NOMO-1 treated with DMSO at 0.1 percent for 48 hours (cell line): ENCODE measurements at regions not wholly inside any gene's neighbourhood (a gene's known extent, or its start where the extent isn't known, plus 50 kb on each side); places are given as distances from the start of the nearest gene placed in this dataset.
"Not testable (repeated sequence)": the region's sequence is repeated elsewhere in the genome, so short reads cannot be mapped to it uniquely, and the experiment has no call there.

Experiments used
- DNase-seq: peaks from one replicate; lab custom pipeline; 2025; ENCODE audit not compliant: unreplicated experiment; lab: John Stamatoyannopoulos, UW

DNA sequence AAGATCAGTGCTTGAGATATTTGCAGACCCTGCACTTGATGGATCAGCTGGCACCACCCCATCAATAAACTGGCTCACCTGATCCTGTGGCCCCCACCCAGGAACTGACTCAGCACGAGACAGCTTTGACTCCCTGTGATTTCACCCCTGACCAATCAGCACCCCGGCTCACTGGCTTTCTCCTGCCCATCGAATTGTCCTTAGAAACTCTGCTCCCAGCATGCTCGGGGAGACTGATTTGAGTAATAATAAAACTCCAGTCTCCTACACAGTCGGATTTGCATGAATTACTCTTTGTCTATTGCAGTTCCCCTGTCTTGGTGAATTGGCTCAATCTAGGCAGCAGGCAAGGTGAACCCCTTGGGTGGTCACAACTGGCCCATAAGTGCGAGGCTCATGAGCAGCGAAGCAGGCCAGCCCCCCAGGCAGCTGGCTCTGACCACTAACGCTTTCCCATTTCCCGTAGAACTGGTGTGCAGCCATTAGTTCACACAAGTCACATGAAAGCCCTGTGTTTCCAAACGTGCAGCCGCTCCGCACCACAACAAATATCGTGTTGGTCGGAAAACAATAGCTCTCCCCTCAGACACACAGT lies 79.6 kb downstream of the RSPH3 start:
- DNase-seq: no peak

DNA sequence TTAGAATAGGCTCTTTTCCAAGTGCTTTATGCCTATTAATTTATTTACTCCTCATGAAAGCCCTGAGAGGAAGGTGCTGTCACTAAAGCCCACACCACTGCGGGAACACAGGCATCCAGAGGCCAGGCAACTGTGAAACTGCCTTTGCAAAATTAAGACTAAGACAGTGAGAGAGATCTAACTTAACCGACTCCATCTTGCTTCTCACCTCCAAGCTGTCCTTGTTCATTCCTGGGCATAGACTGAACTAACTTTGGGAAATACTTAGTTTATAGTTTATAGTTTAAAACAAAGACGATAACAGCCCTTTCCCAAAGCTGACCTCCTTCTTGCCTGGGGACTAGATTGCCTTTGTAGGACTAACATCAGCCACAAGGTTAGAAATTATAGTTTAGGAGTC lies 80.1 kb downstream of the RSPH3 start:
- DNase-seq: no peak

DNA sequence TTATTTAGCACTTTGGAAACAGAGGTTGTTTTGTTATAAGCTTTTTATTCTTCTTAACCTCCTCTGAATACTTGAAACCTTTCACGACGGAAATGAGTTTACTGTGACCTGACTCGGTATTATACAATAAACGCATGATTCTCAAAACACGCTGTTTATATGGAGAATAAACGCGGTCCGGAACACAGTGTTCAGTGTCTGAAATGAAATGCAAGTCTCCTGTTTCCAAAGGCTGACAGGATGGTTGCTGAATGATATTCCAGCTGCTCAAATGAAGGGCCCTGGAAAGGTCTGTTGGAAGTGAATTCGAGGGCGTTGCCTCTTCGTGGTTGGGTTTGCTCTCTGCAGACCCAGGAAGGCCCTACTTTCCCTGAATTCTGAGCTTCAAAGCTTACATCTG lies 83.4 kb downstream of the RSPH3 start:
- DNase-seq: no peak

DNA sequence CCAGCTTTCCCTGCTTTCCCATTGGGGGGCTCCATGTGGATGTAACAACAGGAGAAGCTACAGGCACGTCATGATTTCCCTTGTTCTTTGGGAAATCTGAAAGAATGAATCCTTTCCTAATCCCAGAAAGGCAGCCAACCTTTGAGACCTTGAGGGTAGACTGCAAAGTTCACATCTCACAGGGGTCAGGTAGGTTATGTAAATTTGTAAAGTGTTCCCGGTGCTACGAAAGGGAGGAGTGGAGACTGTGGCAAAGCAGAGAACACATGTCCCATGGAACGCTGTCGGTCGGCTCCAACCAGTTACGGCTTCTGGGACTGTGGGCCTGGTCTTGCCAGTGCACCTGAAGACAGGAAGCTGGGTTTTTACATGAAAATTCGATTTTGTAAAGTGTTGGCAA lies 85.1 kb downstream of the RSPH3 start:
- DNase-seq: no peak

DNA sequence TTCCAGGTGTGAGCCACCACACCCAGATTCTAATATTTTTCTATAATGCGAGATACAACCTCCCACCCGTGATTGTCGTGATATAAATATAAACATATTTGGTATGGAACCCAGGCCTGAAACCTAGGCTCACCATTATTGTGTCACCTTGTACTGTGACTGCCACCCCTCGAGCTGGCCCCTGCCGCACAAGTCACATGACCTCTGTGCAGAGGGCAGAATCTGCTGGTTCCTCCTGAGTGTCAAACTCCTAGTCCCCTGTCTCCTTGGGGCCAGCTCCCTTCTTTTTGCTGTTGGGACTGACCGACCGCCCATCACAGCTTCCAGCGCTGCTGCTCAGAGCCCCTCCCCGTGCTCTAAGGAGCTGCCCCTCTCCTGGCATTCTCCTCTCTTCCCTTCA lies 86.4 kb downstream of the RSPH3 start:
- DNase-seq: no peak

DNA sequence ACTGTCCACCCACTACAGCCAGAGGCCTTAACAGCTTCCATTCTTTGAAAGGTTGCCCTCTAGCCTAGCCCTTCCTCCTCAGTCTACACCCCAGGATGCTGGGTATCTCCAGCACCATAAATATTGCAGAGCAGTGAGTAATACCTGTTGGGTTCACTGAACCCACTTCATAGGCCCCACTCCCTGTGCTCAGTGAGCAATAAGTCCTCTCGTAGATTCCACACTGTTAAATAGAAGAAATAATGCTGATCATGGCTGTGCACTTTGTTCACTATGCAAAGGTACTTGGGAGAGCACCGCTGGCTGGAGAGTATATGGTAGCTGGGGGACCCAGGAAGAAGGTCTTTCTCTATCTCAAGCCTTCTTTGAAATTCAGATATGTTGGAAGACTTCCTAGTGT lies 87.3 kb downstream of the RSPH3 start:
- DNase-seq: no peak

GRCh38 chr6:158911746-158912480 lies 88.1 kb downstream of the RSPH3 start:
- DNase-seq: peak; percentile 21

GRCh38 chr6:158910484-158911440 lies 89.2 kb downstream of the RSPH3 start:
- peak; percentile 85 for DNase-seq

GRCh38 chr6:158909938-158910337 lies 90.1 kb downstream of the RSPH3 start:
- no peak for DNase-seq

DNA sequence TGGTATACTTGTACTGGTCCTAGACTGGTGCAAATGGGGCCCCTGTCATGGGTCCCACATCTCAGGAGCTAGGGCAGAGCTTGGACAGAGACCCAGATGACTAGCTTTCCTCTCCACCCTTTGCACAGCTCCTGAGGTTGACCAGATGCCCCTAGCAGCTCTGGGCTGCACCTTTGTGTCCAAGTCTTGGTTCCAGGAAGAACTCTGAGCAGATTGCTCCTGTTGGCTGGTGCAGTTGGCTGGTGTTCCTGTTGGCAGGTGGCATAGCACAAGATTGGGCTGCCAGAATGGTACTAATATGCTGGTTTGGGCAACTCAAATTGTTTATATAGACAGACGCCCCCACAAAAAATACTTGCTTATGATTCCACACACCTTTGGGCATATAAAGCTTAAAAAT lies 89.4 kb upstream of the EZR start:
- no peak for DNase-seq

GRCh38 chr6:158907931-158908330 lies 88.8 kb upstream of the EZR start:
- DNase-seq: no peak

- DNase-seq: no peak
These were observed 87.8 kb upstream of the EZR start for GRCh38 chr6:158906926-158907325.

- no peak for DNase-seq
These were observed 86.1 kb upstream of the EZR start for GRCh38 chr6:158905277-158905676.

GRCh38 chr6:158903801-158904200 lies 84.6 kb upstream of the EZR start:
- DNase-seq: no peak

DNA sequence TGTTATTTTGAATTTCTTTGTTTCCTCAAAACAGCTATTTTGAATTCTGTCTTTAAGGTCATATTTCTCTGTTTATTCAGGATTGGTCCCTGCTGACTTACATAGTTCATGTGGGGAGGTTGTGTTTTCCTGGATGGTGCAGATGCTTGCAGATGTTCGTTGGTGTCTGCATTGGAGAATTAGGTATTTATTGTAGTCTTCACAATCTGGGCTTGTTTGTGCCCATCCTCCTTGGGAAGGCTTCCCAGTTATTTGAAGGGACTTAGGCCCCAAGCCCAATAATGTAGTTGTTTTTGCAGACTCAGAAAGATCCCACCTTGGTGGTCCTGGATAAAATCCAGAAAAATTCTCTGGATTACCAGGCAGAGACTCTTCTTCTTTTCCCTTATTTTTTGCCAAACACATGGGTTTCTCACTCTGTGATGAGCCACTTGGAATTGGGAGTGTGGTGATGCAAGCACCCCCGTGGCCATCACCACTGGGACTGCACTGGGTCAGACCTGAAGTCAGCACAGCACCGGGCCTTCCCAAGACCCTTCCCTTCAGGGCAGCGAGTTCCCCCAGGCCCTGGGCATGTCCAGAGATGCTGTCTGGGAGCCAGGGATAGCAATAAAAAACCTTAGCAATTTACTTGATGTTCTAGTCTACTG lies 81.6 kb upstream of the EZR start:
- DNase-seq: no peak

GRCh38 chr6:158897236-158897635 lies 78.1 kb upstream of the EZR start:
- DNase-seq: no peak

GRCh38 chr6:158895661-158896060 lies 76.5 kb upstream of the EZR start:
- DNase-seq: no peak

- DNase-seq: no peak
These were observed 75.0 kb upstream of the EZR start for GRCh38 chr6:158894193-158894592.

DNA sequence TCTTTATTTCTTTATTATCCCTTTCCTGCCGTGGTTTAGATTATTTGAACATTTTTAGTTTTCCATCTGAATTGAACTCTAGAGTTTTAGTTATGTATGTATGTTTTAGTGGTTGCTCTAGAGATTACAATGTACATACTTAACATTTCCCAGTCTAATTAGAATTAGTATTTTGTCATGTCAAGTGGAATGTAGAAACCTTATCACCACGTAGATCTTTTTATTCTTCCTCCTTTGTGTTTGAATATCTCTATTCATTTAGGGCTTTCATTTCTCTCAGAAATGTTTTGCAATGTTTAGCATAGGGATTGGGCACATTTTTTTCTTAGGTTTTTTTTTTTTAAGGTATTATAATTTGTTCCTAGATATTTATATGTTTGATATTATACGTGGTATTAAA lies 73.1 kb upstream of the EZR start:
- no peak for DNase-seq

DNA sequence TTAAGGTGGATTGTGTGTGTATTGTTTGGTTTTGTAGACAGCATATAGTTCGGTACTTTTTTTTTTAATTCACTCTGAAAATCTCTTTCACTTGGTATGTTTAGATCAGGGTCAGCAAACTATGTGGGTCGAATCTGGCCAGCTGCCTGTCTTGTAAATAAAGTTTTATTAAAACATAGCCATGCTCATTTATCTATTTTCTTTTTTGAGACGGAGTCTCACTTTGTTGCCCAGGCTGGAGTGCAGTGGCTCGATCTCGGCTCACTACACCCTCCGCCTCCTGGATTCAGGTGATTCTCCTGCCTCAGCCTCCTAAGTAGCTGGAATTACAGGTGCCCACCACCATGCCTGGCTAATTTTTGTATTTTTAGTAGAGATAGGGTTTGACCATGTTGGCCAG lies 72.4 kb upstream of the EZR start:
- not testable (repeated sequence) for DNase-seq

DNA sequence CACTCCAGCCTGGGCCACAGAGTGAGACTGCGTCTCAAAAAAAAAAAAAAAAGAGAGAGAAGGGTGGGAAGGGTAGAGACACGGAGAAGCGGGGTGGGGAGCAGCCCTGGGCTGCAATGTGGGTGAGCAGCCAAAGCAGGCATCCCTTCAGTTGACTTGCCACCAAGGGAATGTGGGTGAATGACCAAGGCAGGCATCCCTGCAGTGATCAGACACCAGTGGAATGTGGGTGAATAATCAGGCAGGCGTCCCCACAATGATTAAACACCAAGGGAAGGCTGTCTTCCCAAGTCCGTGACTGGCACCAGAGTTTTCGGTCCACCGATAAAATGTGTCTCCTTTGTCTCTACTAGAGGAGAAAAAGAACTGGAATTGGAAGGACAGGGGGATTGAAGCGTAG lies 69.0 kb upstream of the EZR start:
- not testable (repeated sequence) for DNase-seq
